H1 (cell line): ENCODE measurements at regions not wholly inside any gene's neighbourhood (a gene's known extent, or its start where the extent isn't known, plus 50 kb on each side); places are given as distances from the start of the nearest gene placed in this dataset.

Experiments
- BRCA1 ChIP-seq: IDR thresholded peaks from 2 replicates; pipeline ENCODE4 v1.6.1; 2012; ENCODE audit warnings: low read depth, low read length, improper control_type of control experiment
- E2F6 ChIP-seq: IDR thresholded peaks from 2 replicates; pipeline ENCODE4 v1.6.1; 2012; ENCODE audit warnings: inconsistent platforms
- GABPA ChIP-seq: IDR thresholded peaks from 2 replicates; pipeline ENCODE4 v1.6.1; 2011; ENCODE audit warnings: mild to moderate bottlenecking, low read length, moderate library complexity, borderline replicate concordance; ENCODE audit not compliant: insufficient read depth
- JUND ChIP-seq: IDR thresholded peaks from 2 replicates; pipeline ENCODE4 v1.6.1; 2011; ENCODE audit warnings: mild to moderate bottlenecking, improper control_type of control experiment, low read length
- KDM5A ChIP-seq: fragments of 200-600 bp; IDR thresholded peaks from 2 replicates; pipeline ENCODE4 v1.7.1; 2012; ENCODE audit warnings: mild to moderate bottlenecking, low read length, inconsistent platforms, mixed read lengths
- NRF1 ChIP-seq: IDR thresholded peaks from 2 replicates; pipeline ENCODE4 v1.6.1; 2011; ENCODE audit warnings: mild to moderate bottlenecking, low read depth, low read length, improper control_type of control experiment
- POLR2AphosphoS5 ChIP-seq: IDR thresholded peaks from 2 replicates; pipeline ENCODE4 v1.6.1; 2011; ENCODE audit warnings: low read depth, low read length
- RFX5 ChIP-seq: IDR thresholded peaks from 2 replicates; pipeline ENCODE4 v1.6.1; 2011; ENCODE audit warnings: low read depth, low read length, improper control_type of control experiment, borderline replicate concordance
- TAF1 ChIP-seq: IDR thresholded peaks from 2 replicates; pipeline ENCODE4 v1.6.1; 2011; ENCODE audit warnings: mild to moderate bottlenecking, low read depth, low read length
- ZNF274 ChIP-seq: IDR thresholded peaks from 2 replicates; pipeline ENCODE4 v1.7.0; 2012; ENCODE audit warnings: low read length, borderline replicate concordance; ENCODE audit errors: extremely low read depth
- TF ChIP-seq, protein P1 (sequence below), 3 experiments: IDR thresholded peaks; 1 replicate in 2 of 3; 2 replicates in 1 of 3; pipeline versions ENCODE4 v1.5.1 to v1.6.1; 2011; ENCODE audit warnings: low read length in 3 of 3, mild to moderate bottlenecking in 3 of 3, inconsistent platforms in 2 of 3, low read depth in 1 of 3, moderate library complexity in 1 of 3; ENCODE audit not compliant: insufficient read depth in 1 of 3; ENCODE audit errors: control extremely low read depth in 1 of 3
- TF ChIP-seq, protein P2 (sequence below): IDR thresholded peaks from 2 replicates; pipeline ENCODE4 v1.6.1; 2011; ENCODE audit warnings: low read length, improper control_type of control experiment

GRCh38 chr16:26395700-26396099, 671.0 kb upstream of the C16orf82 start:
- TF ChIP-seq E2F6 (no peak), BRCA1 (no peak), JUND (no peak), RFX5 (no peak), GABPA (no peak), NRF1 (no peak), ZNF274 (no peak), KDM5A (no peak), POLR2AphosphoS5 (no peak), TAF1 (no peak)
- TF ChIP-seq, protein P1, sequence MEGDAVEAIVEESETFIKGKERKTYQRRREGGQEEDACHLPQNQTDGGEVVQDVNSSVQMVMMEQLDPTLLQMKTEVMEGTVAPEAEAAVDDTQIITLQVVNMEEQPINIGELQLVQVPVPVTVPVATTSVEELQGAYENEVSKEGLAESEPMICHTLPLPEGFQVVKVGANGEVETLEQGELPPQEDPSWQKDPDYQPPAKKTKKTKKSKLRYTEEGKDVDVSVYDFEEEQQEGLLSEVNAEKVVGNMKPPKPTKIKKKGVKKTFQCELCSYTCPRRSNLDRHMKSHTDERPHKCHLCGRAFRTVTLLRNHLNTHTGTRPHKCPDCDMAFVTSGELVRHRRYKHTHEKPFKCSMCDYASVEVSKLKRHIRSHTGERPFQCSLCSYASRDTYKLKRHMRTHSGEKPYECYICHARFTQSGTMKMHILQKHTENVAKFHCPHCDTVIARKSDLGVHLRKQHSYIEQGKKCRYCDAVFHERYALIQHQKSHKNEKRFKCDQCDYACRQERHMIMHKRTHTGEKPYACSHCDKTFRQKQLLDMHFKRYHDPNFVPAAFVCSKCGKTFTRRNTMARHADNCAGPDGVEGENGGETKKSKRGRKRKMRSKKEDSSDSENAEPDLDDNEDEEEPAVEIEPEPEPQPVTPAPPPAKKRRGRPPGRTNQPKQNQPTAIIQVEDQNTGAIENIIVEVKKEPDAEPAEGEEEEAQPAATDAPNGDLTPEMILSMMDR (IDR thresholded peaks at IDR 0.05; ENCODE audit: control extremely low read depth in 1 of 3, insufficient read depth in 1 of 3, low read depth in 1 of 3, low read length in 3 of 3), result no peak
- TF ChIP-seq, protein P2, sequence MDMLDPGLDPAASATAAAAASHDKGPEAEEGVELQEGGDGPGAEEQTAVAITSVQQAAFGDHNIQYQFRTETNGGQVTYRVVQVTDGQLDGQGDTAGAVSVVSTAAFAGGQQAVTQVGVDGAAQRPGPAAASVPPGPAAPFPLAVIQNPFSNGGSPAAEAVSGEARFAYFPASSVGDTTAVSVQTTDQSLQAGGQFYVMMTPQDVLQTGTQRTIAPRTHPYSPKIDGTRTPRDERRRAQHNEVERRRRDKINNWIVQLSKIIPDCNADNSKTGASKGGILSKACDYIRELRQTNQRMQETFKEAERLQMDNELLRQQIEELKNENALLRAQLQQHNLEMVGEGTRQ, result no peak
